ENCODE measurements at regions not wholly inside any gene's neighbourhood (a gene's known extent, or its start where the extent isn't known, plus 50 kb on each side); places are given as distances from the start of the nearest gene placed in this dataset.

- TF ChIP-seq SPI1 (IDR thresholded peaks at IDR 0.05; ENCODE audit: low read depth, low read length) (no peak), TAF1 (IDR thresholded peaks at IDR 0.05; ENCODE audit: low read depth, low read length) (no peak)
Observed at GRCh38 chr1:4062560-4062959, 162.5 kb upstream of the C1orf174 start.
